GM19328 (cell line): ENCODE measurements at regions not wholly inside any gene's neighbourhood (a gene's known extent, or its start where the extent isn't known, plus 50 kb on each side); places are given as distances from the start of the nearest gene placed in this dataset.
"Not testable (repeated sequence)": the region's sequence is repeated elsewhere in the genome, so short reads cannot be mapped to it uniquely, and the experiment has no call there.

Experiments used
- ATAC-seq: cut with Tn5 transposase; IDR thresholded peaks from one replicate; pipeline ENCODE4 v1.9.1; 2021; ENCODE audit warnings: mild to moderate bottlenecking, moderate library complexity; ENCODE audit not compliant: unreplicated experiment

- no peak for ATAC-seq
These were observed 144.5 kb downstream of the MEX3B start for GRCh38 chr15:81901319-81901718.

- ATAC-seq = no peak
These were observed 146.1 kb downstream of the MEX3B start for GRCh38 chr15:81899730-81900129.

DNA sequence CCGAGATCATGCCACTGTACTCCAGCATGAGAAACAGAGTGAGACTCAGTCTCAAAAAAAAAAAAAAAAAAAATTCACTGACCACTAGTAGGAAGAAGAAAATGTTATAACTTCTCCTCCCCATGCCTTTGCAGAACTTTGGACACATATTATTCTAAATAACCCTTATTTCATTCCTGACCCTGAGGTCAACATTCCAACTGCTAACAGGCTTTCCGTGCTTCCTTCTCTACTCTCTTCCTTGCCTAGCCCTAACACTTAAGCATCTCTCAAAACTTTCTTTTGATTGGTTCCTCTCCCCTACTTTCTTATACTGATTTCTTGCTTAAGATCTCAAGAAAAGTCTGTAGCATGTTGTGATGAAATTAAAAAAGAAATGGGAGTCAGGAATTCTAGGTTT is 146.8 kb downstream of the MEX3B start:
- ATAC-seq = no peak

- no peak for ATAC-seq
These were observed 148.7 kb downstream of the MEX3B start for GRCh38 chr15:81897057-81897677.

DNA sequence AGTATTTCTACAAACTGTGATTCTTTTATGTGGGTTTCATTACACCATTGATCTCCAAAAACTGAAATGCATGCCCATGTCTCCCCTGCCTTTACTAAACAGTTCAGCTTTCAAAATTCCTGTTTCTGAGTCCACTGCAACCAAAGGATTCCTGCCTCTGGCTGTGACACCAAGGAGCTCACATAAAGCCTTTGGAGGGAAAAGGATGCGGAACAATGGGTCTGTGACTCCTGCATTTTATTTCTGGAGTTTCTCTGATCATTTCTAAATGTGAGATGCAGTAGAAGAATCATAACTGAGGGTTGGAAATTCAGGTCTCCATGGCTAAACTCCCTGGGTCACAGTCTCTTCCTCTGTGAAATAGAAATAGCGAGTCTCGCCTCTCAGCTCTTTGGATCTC is 149.5 kb downstream of the MEX3B start:
- no peak for ATAC-seq

DNA sequence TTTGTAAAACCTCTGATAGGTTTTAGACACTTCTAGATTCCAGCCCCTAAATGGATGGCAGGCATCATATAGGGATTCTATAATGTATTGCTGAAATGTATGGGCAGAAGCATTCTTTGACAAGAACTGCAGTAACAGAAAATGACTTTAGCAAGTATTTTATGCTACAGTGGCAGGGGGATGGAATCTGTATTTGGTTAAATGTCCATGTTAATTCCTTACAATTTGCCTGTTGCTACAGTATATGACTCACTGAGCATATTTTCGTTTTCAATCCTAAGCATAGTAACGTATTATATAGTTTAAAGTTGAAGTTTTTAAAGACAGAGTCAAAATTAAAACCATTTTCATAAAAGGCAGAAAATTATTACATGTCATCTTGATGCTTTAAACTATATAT is 150.1 kb downstream of the MEX3B start:
- ATAC-seq = no peak

GRCh38 chr15:81894061-81894460 is 151.8 kb downstream of the MEX3B start:
- ATAC-seq = no peak

DNA sequence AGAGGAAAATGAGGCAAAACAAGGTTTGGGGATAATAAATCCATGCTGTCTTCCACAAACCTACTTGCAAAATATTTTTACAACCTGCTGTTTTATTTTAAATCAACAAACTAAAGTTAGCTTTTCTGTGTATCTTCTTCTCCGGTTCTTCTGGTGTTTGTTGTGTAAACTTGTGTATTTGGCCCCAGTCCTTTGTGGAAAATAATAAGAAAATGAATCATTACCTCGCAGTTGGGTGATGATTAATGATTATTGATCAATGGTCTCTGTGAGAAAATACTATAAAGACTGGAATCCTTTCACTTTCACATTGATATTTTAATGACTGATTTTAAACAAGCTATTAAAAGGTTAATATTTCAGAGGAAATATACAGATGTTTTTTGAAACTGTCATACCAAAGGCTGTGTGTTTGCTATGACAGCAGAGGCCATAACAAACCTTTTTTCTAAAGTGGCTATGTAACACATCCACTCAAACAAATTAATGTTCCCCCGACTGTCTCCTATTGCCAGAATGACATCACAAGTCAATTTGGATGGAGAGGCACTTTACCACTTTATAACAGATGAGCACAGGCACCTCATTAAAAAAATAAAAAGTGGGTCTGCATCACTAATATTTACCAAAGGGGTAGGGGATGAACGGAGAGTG is 152.5 kb downstream of the MEX3B start:
- no peak for ATAC-seq

DNA sequence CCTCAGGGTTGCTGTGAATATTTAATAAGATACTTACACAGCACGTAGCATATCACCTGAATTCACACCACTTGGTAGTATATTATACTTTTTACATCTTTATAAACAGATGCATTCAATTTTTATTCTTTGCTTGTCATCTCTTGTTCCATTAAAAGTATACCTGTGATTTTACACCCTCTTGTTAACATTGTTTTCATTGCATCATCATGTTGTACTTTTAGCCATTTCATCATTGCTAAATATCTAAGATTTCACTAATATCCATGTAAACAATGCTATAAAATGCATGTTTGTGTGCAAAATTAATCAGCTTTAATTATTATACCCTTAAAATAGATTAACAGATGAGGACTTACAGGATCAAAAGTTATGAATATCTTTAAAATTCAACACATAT is 155.3 kb downstream of the MEX3B start:
- ATAC-seq = no peak

GRCh38 chr15:81889485-81889881 is 156.3 kb downstream of the MEX3B start:
- no peak for ATAC-seq

- no peak for ATAC-seq
These were observed 156.9 kb downstream of the MEX3B start for GRCh38 chr15:81888748-81889484.

DNA sequence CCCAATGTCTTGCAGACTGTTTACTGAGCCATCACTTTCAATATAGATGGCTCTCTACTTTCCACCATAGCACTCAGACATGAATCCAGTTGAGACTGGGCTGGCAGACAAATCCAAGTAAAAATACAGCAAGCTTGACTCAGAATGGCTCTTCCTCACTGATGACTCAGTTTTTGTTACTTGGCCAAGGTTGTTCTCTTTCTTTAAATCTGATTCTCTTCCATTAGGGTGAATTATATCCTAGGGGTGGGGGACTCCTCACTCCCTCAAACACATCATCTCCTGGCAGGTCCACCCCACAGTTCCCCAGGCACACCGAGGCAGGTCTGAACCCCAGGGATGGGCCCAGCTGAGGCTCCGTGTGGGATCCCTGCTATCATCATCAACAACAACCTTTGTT is 157.9 kb downstream of the MEX3B start:
- ATAC-seq = no peak

- not testable (repeated sequence) for ATAC-seq
These were observed 158.6 kb downstream of the MEX3B start for GRCh38 chr15:81887188-81887587.

DNA sequence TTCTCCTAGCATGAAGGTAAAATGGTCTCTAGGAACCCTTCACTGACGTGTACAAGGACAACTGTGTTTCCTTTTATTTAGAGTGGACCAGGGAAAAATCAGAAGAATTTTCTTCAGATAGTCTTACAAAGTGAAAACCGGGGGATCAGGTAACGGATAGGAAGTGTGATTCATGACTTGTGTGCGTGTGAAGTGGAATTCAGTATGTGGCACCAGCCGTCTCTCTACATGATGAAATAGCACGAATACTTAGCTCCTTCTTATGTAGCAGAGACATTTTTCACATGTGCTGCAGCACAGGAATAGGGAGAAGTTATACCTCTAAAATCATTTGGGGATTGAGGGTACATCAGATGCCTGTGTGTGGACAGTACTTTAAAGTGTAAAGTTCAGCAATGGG is 159.2 kb downstream of the MEX3B start:
- ATAC-seq = no peak

DNA sequence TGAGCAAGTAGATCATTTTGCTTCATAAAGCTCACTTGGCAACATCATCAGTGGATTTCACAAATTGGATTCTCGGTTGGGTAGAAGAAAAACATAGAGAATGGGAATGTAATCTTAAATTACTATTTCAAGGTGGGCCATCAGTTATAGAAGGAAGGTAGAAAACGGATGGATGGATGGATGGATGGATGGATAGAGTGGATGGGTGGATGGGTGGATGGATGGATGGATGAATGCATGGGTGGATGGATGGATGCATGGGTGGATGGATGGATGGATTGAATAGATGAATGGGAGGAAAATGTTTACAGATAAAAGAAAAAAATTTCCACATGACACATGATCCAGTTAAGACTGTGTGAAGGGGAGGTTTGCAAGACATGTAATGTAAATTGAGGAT is 159.7 kb downstream of the MEX3B start:
- no peak for ATAC-seq

DNA sequence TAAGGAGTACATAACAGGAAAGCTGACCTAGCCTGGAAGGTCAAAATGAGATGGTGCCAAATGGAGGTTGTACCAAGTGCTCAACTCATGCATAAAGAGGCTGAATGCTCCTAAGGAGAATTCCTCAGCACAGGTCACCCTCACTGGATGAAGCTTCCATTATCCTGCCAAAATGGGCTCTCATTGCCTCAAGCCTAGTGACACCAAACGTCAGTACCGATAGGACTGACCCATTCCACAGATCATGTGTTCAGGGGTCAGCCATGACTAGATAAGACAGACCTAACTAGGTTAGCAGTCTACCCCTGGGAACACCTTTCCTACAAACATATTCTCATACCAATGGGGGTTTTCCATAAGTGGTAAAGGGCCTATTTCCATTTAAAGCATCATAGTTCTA is 160.7 kb downstream of the MEX3B start:
- no peak for ATAC-seq

DNA sequence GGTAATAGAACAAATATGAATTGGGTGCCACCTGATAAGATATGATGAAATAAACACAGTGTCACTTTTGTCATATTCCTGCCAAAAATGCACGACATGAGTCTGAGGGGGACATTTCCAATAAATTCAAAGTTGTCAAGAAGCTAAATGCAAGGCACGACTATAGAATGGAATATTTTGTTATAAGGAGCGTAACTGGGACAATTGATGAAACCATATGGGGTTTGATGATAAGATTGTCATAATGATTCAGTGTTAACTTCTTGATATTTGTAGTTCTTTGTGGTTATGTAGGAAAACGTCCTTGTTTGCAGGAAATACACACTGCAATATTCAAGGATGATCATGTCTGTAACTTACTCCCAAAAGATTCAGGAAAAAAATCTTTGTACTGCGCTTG is 163.3 kb downstream of the MEX3B start:
- no peak for ATAC-seq

GRCh38 chr15:81880833-81881232 is 165.0 kb downstream of the MEX3B start:
- ATAC-seq = no peak

DNA sequence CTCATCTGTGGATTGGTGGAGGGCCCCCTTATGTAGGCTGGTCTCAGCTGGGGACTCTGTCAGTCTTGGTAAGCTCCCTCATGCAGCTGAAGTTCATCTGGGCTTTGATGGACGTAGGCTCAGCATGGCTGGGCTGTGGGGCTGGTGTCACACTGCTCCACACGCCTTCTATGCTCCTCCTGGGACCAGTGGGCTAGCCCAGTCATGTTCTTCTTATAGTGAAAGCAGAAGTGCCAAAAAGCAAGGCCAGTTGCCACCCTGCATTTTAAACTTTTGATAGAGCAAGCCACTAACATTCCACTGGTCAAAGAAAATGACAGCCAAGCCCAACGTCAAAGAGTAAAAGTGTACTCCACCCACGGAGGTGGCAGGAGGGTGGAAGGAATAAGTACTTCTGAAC is 165.5 kb downstream of the MEX3B start:
- no peak for ATAC-seq

- not testable (repeated sequence) for ATAC-seq
These were observed 170.1 kb downstream of the MEX3B start for GRCh38 chr15:81875717-81876116.

DNA sequence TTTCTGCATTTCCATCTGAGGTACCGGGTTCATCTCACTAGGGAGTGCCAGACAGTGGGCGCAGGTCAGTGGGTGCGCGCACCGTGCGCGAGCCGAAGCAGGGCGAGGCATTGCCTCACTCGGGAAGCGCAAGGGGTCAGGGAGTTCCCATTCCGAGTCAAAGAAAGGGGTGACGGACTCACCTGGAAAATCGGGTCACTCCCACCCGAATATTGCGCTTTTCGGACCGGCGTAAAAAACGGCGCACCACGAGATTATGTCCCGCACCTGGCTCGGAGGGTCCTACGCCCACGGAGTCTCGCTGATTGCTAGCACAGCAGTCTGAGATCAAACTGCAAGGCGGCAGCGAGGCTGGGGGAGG is 175.1 kb downstream of the MEX3B start:
- ATAC-seq = not testable (repeated sequence)

DNA sequence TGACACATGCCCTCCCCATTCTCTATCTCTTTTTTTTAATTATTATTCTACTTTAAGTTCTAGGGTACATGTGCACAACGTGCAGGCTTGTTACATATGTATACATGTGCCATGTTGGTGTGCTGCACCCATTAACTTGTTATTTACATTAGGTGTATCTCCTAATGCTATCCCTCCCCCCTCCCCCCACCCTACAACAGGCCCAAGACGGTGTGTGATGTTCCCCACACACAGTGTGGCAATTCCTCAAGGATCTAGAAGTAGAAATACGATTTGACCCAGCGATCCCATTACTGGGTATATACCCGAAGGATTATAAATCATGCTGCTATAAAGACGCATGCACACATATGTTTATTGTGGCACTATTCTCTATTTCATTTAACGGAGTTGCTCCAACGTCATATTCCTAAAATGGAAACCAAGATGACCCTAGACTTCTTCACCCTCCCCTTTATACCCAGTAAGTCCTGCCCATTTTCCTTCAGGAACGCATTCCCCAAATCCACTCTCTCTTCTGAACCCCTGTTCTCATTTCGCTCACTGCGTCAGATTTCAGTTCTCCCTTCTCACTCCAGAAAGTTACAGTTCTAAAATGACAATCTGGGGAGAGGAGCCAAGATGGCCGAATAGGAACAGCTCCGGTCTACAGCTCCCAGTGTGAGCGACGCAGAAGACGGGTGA is 175.6 kb downstream of the MEX3B start:
- not testable (repeated sequence) for ATAC-seq
